ENCODE measurements at regions not wholly inside any gene's neighbourhood (a gene's known extent, or its start where the extent isn't known, plus 50 kb on each side); places are given as distances from the start of the nearest gene placed in this dataset.
A peak's percentile ranks its signal among the peaks of the same experiment; 100 is the strongest.
"Not testable (repeated sequence)": the region's sequence is repeated elsewhere in the genome, so short reads cannot be mapped to it uniquely, and the experiment has no call there.

DNA sequence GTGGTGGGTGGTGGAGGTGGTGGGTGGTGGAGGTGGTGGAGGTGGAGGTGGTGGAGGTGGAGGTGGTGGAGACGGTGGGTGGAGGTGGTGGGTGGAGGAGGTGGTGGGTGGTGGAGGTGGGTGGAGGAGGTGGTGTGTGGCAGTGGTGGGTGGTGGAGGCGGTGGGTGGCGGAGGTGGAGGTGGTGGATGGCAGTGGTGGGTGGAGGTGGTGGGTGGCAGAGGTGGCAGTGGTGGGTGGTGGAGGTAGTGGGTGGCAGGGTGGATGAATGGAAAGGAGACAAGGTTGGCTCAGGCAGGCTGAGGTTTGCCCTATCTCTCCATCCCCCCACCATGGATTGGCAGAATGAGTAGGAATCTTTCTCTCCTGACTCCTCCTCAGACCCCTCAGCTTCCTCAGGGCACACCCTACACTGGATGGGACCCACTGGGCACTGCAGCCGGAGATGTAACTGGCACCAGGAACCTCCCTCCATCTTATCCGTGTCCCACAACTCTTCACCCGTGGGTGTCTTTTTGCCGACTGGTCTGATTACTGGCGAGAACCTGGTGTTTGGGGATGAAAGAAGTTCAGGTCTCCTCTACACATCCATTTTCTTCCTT, 166.3 kb downstream of the C9orf50 start:
- DNase-seq: no peak

DNA sequence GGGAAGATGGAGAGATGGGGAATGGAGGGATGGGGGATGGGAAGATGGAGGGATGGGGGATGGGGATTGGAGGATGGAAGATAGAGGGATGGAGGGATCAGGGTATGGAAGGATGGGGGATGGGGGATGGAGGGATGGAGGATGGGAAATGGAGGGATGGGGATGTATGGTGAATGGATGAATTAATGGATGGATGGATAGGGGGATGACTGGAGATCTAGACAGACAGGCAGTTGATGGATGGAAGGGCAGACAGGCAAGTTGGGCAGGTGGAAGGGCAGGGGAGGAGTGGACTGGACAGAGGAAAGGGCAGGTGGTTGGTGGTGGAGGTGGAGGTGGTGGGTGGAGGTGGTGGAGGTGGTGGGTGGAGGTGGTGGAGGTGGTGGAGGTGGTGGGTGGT, 167.2 kb downstream of the C9orf50 start:
- no peak for DNase-seq

DNA sequence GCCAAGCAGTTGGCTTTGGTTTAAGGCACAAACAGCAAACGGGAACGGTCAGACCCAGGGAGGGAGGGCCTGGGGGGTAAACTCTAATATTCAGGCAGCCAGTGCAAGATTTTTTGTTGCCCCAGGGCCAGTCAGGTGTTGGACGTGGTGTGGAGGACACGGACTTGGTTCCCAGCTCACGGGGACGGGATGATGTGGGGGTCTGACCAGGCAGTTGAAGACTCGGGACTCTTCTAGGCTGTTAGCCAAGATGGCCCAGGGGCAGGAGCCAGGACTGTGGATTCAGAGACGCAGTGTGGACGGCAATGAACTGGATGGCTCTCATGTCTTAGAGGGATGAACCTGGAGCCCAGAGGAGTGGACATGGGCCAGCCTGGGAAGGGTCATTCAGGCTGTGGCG, 169.2 kb downstream of the C9orf50 start:
- DNase-seq: no peak

DNA sequence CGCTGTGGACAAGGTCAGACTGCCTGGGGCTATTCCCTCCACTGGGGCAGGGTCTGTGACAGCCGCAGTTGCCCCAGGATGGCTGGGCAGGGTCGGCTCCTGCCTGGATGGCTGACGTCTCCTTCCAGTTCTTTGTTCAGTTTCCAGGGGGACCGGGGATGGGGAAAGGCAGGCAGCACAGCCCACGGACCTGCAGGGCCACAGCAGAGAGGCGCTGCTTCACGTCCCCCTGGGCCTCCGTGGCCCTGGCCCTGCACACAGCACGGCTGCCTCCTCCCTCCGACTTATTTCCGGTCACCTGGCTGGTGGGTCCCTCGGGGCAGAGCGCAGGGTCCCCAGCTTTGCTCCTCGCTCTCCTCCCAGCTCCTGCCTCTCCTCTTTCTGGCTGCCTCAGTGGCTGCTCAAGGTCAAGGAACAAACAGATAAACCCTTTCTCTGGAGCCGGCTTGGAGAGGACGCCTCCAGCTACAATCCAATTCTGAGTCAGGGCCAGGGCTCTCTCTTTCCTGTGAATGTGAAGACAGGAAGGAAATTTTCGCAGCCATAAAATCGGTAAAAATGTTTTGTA, 169.7 kb downstream of the C9orf50 start:
- no peak for DNase-seq

DNA sequence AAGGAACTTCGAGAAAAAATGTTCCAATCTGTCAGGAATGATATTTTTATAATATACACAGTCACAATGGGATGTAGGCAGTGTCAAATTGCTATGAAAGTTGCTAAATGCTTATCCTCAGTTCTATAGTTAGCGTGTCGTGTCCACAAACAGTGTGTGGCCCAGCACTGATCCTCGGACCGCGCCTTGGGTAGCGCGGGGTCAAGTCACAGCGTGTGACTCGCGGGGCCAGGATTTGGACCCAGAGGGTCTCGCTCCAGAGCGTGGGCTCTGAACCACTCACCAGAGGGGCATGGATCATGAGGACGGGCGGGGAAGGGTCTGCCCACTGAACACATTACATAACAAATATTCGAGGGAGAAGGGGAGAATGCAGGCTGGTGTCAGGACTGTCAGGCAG, 171.8 kb downstream of the C9orf50 start:
- no peak for DNase-seq

DNA sequence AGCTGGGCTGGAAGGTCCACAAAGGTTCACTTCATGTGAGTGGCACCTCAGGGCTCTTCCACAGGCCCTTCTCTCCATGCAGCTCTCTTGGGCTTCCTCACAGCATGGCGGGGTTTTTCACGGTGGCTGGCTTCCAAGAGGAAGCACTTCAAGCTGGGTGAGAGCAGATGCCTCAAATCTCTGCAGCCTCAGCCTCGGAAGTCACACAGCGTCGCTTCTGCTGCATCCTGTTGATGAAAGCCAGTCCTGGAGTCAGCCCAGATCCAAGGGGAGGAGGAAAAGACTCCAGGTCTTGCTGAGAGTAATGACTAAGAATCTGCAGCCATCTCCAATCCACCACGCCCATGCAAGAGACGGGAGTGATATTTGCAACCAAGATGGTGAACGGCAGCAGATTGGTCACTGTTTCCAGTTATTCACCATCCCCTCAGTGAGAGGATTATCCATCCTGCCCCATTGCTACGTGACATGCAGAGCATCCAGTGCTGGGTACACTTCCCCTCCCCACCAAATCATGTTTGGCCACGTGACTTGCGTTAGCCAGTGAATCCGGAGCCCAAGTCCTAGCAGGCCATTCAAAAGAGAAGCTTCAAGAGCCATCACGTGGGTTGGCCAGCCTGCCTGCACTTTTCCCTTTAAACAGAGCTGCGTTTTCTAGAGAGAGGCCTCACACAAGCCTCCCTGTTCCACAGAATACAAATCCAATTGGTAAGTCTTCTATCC, 173.9 kb downstream of the C9orf50 start:
- DNase-seq: no peak

DNA sequence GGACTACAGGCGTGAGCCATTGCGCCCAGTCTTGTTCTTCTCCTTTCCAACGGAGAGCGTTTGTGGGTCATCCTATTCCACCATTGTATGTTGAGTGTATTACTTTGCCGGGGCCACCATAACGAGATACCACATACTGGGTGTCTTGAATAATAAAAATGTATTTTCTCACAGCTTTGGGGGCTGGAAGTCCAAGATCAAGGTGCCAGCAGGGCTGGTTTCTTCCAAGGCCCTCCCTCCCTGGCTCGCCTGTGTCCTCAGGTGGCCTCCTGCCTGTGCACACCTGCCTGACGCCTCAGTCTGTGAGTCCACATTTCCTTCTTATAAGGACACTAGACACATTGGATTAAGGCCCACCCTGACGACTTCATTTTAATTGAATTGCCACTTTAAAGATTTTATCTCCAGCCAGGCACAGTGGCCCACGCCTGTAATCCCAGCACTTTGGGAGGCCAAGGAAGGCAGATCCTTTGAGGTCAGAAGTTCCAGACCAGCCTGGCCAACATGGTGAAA, 175.1 kb downstream of the C9orf50 start:
- no peak for DNase-seq

DNA sequence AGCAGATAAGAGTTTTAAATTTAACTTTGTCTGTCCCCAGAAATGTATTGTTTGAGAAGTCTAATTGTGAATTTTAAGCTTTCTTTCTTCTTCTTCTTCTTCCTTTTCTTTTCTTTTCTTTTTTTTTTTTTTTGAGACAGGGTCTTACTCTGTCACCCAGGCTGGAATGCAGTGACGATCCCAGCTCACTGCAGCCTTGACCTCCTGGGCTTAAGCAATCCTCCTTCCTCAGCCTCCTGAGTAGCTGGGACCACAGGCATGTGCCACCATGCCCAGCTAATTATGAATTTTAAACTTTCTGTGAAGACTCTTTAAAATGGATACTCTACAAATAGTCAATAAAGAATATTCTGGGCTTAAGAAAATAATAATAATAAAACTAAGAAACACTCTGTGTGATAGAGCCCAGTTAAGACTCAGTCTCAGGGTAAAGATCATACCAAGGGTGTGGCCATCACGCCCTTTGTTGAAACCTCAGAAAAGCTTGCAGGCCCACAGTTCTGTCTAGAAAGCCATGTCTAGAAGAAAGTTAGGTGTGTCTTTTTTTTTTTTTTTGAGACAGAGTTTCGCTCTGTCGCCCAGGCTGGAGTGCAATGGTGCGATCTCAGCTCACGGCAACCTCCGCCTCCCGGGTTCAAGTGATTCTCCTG, 177.3 kb downstream of the C9orf50 start:
- DNase-seq: not testable (repeated sequence)

DNA sequence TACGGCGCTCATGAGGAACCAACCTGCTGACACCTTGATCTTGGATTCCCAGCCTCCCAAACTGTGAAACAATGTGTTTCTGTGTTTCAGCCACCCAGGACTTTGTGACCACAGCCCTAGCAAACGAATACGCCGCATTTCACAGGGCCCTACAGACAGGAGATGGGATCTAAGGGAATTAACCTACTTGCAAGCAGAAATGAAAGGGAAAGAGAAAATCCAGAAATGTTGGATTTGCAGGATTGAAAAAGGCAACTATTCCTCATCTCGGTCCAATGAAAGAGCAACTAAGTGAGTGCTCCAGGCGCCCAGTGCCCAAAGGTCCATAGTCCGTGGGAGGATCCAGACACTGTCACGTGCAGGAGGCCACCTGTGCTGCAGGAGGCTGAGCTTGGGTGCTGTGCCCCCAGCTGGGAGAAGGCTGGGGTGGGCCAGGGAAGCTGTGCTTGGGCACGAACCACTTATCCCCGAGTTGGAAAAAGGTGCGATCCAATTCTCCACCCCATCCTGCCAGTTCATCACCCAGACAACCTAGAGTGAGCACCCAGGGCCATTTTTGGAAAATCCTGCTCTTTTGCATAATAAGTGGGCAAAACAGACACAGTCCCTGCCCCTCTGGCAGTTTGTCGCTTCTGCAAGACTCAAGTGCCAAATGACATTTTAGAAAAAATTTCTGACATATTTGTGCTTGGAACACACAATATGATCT, 177.9 kb downstream of the C9orf50 start:
- no peak for DNase-seq

DNA sequence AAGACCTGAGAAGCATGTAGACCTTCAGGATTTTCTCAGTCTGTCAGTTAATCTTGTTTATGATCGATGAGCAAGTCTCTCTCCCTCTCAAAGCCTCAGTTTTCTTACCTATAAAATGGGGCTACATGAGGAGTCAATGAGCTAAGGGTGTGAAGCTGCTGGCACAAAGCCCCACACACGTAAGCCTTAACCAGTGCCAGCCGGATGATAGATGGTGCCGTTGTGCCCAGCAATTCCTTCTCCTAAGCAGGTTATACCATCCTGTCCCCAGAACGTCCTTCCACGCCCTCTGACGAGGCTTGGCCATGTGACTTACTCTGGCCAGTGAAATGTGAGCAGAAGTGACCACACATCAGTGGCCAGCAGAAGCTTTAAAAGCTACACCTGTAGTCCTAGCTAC, 179.0 kb downstream of the C9orf50 start:
- no peak for DNase-seq

DNA sequence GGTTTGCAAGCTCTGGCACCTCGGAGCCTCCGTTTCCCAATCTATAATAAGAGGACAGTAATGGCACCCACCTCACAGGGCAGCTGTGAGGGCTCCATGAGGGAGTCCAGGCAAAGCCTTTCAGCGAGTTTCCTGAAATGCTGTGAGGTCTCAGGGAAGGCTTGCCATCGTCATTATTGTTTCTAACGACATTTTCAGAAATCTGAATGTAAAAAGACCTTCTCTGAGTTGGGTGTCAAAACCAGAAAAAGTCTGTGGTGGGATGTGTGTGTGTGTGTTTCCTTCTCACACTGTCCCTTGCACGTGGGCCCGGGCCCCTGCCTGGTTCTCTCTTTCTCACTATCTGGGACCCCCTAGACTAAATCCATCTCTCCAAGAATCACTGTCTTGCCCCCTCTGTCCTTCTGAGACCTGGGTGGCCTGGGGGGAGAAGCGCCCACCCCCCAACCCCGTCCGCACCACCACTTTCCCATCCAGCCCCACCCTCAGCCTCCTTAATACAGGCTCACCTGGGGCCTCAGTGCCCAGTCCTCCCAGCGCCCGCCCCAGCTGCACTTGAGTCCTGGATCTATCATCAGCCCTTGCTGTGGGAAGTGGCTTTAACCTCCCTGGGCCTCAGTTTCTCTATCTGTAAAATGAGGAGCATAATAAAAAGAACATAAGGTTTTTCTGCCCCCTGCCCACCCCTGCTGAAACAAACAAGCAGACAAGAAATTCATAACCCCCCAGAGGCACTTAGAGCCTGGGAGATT, 180.3 kb downstream of the C9orf50 start:
- DNase-seq: no peak

DNA sequence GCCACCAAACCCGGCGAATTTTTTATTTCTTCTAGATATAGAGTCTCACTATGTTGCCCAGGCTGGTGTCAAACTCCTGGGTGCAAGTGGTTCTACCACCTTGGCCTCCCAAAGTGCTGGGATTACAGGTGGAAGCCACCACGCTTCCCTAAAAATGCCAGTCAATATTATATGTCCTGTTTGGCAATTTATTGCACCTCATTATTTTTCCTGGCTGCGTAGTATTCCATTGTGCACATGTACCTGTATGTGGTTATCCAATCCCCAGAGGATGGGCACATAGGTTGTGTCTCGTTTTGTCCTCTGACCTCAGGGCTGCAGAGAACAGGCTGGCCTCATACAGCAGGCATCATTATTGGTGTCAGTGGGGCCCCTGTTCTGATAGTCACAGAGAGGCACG, 181.7 kb downstream of the C9orf50 start:
- DNase-seq: no peak

DNA sequence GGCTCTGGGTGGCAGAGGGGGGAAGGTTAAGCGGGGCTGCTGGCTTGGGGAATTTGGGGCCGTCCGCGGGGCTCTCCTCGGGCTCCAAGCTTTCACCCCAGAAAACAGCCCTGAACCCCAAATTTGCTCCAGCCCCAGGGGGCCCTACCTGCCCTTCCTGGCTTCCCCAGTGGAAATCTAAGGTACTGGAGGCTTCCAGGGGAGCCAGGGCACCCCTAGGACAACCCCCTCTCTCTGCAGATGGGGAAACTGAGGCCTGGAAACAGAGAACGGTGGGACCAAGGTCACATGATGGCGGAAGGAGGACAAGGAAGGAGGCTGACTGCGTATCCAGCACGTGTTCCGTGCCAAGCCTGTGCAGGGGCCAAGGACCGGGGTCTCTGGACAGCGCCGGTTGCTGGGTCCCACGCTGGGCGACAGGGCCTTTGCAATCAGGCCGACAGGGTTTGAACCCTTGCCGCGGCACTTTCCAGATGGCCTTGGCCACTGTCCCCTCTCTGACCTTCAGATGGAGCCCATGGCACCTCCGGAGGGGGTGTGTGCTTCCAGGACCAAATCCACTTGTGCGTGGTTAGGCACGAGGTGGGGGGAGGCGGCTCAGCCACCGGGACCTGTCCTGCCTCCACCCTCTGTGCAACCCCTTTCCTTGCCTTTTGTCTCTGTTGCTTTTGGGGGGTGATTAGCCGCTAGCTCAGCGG, 183.1 kb downstream of the C9orf50 start:
- DNase-seq: no peak

DNA sequence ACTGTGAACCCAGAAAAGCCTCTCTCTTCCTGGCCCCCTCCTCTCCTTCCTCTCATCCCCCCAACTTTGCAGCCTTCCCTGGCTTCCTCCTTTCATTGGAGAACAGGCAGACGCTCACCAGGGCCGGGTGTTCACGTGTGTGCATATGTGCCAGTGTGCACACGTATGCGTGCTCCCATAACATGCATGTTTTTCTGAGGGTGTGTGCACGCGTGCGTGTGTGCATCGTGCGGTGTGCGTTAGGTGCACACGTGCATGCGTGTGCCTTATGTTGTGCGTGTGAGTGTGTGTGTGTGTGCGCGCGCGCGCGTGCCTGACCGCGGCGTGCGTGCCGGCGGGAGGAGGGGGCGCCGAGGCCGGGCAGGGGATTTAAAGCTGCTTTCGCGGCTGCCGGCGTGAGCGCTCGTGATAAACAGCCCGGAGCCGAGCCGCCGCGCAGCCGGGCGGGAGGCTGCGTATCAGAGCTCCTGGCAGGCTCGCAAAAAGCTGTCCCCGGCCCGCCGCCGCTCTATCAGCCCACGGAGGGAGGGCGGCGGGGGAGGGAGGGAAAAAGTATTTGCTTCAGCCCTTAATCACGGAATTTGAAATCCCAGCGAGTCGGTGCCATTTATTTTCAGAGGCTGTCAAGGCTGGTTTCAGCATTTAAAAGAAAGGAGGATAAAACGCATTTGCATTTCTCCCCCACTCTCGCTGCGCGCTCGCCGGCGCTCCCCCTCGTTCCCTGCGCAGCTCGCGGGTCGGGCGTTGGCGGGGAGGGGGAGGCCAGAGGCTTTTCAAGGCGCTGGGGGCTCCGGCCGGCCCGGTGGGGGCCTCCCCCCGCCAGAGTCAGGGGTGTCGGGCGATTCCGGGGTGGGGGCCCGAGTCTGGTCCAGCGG, 183.9 kb downstream of the C9orf50 start:
- DNase-seq: peak; percentile 36

DNA sequence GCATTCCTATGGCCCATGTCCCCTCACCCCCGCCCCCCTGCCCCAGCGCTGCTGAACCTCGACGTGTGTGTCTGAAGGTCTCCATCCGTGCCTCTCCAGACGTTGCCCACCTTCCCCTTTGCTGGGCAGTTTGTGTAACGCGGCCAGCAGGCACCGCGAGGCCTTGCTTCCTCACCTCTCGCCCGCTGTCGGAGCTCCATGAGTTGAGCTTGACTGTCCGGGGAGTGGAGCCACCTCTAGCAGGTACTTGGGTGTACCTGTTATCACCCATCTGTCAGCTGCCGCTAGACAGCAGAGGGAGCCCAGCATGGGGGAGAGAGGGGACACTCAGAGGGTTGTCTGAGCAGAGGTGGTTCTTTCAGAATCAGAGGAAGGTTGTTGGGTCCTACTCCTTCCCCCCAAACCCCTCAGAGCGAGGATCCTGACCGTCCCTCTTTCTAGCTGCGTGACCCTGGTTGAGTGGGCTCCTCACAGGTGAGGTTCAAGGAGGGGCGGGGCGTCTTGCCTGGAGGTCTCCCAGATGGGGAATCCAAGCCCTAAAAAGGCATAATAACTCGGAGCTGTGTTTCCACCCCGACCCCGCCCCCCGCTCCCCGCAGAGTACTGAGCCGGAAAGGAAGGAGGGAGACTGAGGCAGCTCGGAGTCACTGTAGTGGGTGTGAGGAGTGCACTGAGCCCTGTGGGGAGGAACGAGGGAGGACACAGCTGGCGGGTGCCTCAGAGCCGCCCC, 184.7 kb downstream of the C9orf50 start:
- DNase-seq: no peak

DNA sequence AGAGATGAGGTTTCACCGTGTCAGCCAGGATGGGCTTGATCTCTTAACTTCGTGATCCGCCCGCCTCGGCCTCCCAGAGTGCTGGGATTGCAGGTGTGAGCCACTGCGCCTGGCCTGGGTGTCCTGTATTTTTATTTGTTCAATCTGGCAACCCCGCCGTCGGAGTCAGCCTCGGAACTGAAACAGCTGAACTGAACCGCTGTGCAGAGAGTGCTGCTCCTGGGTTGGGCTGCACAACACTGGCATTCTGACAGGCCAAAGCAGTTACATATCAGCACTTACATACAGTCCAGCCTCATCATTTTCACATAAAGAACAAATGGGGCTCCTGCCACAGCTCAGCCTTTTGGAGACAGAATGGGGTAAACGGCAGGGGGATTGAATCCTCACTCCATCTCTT, 185.6 kb downstream of the C9orf50 start:
- DNase-seq: no peak

DNA sequence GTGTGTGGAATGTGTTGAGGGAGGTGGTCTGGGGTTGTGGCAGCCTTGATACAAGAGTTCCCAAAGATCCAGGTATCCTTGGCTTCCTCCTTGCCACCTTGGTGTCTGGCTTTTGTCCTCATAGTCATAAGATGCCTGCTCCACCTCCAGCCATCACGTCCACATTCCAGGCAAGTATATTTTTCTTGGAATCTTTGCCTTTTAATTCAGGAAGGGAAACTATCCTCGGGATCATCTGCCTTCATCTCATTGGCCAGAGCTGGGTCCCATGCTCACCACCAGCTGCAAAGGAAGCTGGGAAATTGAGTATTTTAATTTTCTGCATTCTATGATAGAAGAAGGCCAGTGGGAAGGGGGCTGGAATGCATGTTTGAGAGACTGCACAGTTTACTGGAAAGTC, 186.7 kb downstream of the C9orf50 start:
- no peak for DNase-seq

DNA sequence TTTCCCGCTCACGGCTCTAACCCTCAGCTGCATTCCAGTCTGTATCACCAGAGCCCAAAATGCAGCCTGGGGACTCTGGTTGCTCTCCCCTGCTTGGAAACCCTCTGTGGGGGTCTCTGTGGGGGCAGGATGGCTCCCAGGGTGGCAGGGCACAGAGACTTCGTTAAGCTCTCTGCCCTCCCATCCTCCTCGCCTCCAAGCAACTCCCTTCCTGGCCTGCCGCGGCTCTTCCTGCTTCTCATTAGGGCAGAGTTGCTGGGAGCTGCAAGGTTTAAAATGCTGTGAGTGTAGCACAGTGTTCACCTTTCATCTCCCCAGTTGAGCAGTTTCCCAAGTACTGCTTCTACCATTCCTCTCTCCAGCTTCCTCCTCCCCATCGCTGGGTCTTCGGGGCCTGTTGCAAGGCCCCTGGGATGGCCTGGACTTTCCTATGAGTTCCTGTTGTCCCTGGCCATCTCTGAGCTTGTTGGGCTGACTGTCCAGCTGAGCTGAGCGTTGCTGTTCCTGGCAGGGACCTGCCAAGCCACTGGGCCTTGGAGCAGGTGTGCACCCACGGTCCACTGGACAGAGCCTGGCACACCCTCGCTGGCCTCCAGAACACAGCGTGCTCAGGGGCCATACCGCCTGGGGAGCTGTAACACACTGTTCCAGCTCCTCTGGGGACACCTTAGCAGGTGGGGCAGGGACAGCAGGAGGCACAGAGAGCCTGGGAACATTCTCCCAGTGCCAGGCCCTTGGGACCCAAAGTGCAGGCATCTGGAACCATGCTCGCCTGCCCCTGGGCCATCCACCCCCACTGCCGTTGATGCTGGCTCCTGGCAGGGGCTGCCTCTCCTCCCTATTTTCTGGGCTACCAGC, 188.4 kb downstream of the C9orf50 start:
- DNase-seq: no peak

All from stimulated activated CD4-positive, alpha-beta T cell treated with anti-CD3 and anti-CD28 coated beads, Interleukin-2, amount 100 ng/mL, for 24 hours (primary cell).